C4-2B (cell line): ENCODE measurements at regions not wholly inside any gene's neighbourhood (a gene's known extent, or its start where the extent isn't known, plus 50 kb on each side); places are given as distances from the start of the nearest gene placed in this dataset.

Source experiments
- H3K27ac ChIP-seq: fragments of 450-650 bp; 2 replicates; pipeline ENCODE4 v1.5.1; 2017
- ZFX ChIP-seq: fragments of 450-650 bp; IDR thresholded peaks from 2 replicates; pipeline ENCODE4 v1.6.1; 2017
- TF ChIP-seq, protein P1 (sequence below): fragments of 450-650 bp; conservative IDR thresholded peaks from 2 replicates; pipeline ENCODE4 v1.5.1; 2017; ENCODE audit warnings: mild to moderate bottlenecking

DNA sequence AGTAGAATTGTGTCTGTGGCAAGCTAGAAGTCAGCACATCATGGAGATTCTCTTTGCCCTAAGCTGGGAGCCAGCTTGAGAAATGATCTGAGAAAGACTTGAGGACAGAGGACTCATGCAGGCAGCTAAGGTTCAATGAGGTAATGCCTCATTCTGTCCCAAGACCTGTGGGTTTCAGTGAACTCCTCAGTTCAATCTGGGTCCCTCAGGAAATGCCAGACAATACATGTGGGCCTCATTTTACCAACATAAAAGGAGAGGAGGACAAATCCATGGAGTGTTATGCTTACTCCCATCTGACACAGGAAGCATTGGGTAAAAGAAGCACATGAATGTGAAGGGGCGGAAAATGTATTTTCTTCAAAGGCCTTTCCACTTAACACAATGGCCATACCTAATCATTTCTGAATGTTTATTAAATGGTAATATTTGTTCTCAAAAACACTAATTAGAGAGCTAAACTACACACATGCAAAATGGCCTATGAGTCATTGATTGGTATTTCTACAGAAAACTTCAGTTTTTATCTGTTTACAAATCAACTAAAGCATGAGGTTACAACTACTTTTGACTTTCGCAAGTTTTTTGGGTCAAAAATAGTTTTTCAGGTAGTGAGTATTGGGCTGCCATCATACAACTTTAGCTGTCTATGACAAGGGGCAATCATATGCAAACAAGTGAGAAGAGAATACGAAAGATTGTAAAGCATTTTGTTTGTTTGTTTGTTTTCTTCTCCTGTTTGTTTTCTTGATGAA, 205.3 kb downstream of the CHRM2 start:
- TF ChIP-seq ZFX: no peak
- TF ChIP-seq, protein P1, sequence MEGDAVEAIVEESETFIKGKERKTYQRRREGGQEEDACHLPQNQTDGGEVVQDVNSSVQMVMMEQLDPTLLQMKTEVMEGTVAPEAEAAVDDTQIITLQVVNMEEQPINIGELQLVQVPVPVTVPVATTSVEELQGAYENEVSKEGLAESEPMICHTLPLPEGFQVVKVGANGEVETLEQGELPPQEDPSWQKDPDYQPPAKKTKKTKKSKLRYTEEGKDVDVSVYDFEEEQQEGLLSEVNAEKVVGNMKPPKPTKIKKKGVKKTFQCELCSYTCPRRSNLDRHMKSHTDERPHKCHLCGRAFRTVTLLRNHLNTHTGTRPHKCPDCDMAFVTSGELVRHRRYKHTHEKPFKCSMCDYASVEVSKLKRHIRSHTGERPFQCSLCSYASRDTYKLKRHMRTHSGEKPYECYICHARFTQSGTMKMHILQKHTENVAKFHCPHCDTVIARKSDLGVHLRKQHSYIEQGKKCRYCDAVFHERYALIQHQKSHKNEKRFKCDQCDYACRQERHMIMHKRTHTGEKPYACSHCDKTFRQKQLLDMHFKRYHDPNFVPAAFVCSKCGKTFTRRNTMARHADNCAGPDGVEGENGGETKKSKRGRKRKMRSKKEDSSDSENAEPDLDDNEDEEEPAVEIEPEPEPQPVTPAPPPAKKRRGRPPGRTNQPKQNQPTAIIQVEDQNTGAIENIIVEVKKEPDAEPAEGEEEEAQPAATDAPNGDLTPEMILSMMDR: no peak

More for the DNA sequence above, 205.3 kb downstream of the CHRM2 start:
- H3K27ac ChIP-seq: no peak overlapping the region
